HEK293 (cell line): ENCODE measurements at regions not wholly inside any gene's neighbourhood (a gene's known extent, or its start where the extent isn't known, plus 50 kb on each side); places are given as distances from the start of the nearest gene placed in this dataset.

Experiments used
- CTCF ChIA-PET: fragments of 350-600 bp; formaldehyde crosslinking; extraction: SDS; loops from one replicate; lab custom pipeline; 2021; ENCODE audit warnings: antibody characterized with exemption; lab: Yijun Ruan, JAX
- POLR2A ChIA-PET: fragments of 300-600 bp; formaldehyde crosslinking; extraction: SDS; loops from one replicate; lab custom pipeline; 2020; ENCODE audit warnings: antibody characterized with exemption, inconsistent platforms; lab: Yijun Ruan, JAX
- H3K27ac ChIP-seq: fragments of 200-500 bp; sonication (Bioruptor generic); 2 replicates; pipeline ENCODE4 v1.5.1; 2014; ENCODE audit warnings: low read depth, low read length, control low read depth, inconsistent platforms; ENCODE audit errors: extremely low read depth
- H3K36me3 ChIP-seq, 2 experiments: fragments of 200-500 bp in 1 of 2; sonication (Bioruptor generic) in 1 of 2; 1 replicate in 1 of 2; 2 replicates in 1 of 2; pipeline ENCODE4 v1.5.1; 2014 to 2017; ENCODE audit warnings: inconsistent platforms in 2 of 2, low read length in 2 of 2; ENCODE audit not compliant: control insufficient read depth in 2 of 2, insufficient read depth in 1 of 2
- H3K4me1 ChIP-seq: fragments of 200-500 bp; sonication (Bioruptor generic); 2 replicates; pipeline ENCODE4 v1.5.1; 2014; ENCODE audit warnings: mild to moderate bottlenecking, low read length, inconsistent platforms; ENCODE audit not compliant: control insufficient read depth, insufficient read depth
- H3K4me3 ChIP-seq: 2 replicates; pipeline ENCODE4 v1.5.1; 2011; ENCODE audit warnings: low read depth, mild to moderate bottlenecking, control low read depth, low read length, moderate library complexity
- H3K9me3 ChIP-seq: fragments of 200-500 bp; sonication (Bioruptor generic); 2 replicates; pipeline ENCODE4 v1.5.1; 2014; ENCODE audit warnings: low read depth, low read length, inconsistent platforms; ENCODE audit not compliant: control insufficient read depth, insufficient read depth
- GLI4 ChIP-seq: fragments of 450-650 bp; formaldehyde crosslinking; IDR thresholded peaks from 2 replicates; pipeline ENCODE4 v1.5.1; 2016; ENCODE audit warnings: missing biosample characterization, missing genetic modification characterization
- GLIS1 ChIP-seq: fragments of 450-650 bp; formaldehyde crosslinking; IDR thresholded peaks from 2 replicates; pipeline ENCODE4 v1.5.1; 2016; ENCODE audit warnings: missing biosample characterization, missing genetic modification characterization
- KLF10 ChIP-seq: fragments of 450-650 bp; IDR thresholded peaks from 2 replicates; pipeline ENCODE4 v1.5.1; 2018; ENCODE audit warnings: missing biosample characterization, mild to moderate bottlenecking, missing genetic modification characterization
- KLF7 ChIP-seq: fragments of 450-650 bp; formaldehyde crosslinking; IDR thresholded peaks from 2 replicates; pipeline ENCODE4 v1.5.1; 2016; ENCODE audit warnings: missing biosample characterization, missing genetic modification characterization, borderline replicate concordance
- MZF1 ChIP-seq: fragments of 450-650 bp; formaldehyde crosslinking; IDR thresholded peaks from 2 replicates; pipeline ENCODE4 v1.5.1; 2017; ENCODE audit warnings: missing biosample characterization, missing genetic modification characterization, borderline replicate concordance
- SALL2 ChIP-seq: fragments of 450-650 bp; formaldehyde crosslinking; IDR thresholded peaks from 2 replicates; pipeline ENCODE4 v1.5.0; 2017; ENCODE audit warnings: missing biosample characterization, mild to moderate bottlenecking, missing genetic modification characterization, borderline replicate concordance
- SP3 ChIP-seq: fragments of 450-650 bp; formaldehyde crosslinking; IDR thresholded peaks from 2 replicates; pipeline ENCODE4 v1.5.1; 2016; ENCODE audit warnings: missing biosample characterization, missing genetic modification characterization
- TSHZ1 ChIP-seq: fragments of 450-650 bp; formaldehyde crosslinking; IDR thresholded peaks from 2 replicates; pipeline ENCODE4 v1.5.1; 2016; ENCODE audit warnings: missing biosample characterization, missing genetic modification characterization, borderline replicate concordance
- ZBTB21 ChIP-seq: fragments of 450-650 bp; formaldehyde crosslinking; IDR thresholded peaks from 2 replicates; pipeline ENCODE4 v1.5.1; 2017; ENCODE audit warnings: missing biosample characterization, missing genetic modification characterization
- ZBTB6 ChIP-seq: fragments of 450-650 bp; formaldehyde crosslinking; IDR thresholded peaks from 2 replicates; pipeline ENCODE4 v1.5.1; 2017; ENCODE audit warnings: missing biosample characterization, missing genetic modification characterization
- ZNF148 ChIP-seq: fragments of 450-650 bp; formaldehyde crosslinking; IDR thresholded peaks from 2 replicates; pipeline ENCODE4 v1.5.0; 2017; ENCODE audit warnings: missing biosample characterization, missing genetic modification characterization, borderline replicate concordance
- ZNF362 ChIP-seq: fragments of 450-650 bp; formaldehyde crosslinking; IDR thresholded peaks from 2 replicates; pipeline ENCODE4 v1.5.1; 2016; ENCODE audit warnings: missing biosample characterization, missing genetic modification characterization
- ZNF391 ChIP-seq: fragments of 450-650 bp; formaldehyde crosslinking; IDR thresholded peaks from 2 replicates; pipeline ENCODE4 v1.5.1; 2016; ENCODE audit warnings: low read depth, missing biosample characterization, missing genetic modification characterization, borderline replicate concordance
- ZNF433 ChIP-seq: fragments of 450-650 bp; formaldehyde crosslinking; IDR thresholded peaks from 2 replicates; pipeline ENCODE4 v1.5.1; 2016; ENCODE audit warnings: missing biosample characterization, missing genetic modification characterization, low read depth
- ZNF510 ChIP-seq: fragments of 450-650 bp; formaldehyde crosslinking; IDR thresholded peaks from 2 replicates; pipeline ENCODE4 v1.5.1; 2018; ENCODE audit warnings: mild to moderate bottlenecking, missing genetic modification characterization, missing biosample characterization; ENCODE audit not compliant: insufficient replicate concordance
- ZNF521 ChIP-seq: fragments of 450-650 bp; formaldehyde crosslinking; IDR thresholded peaks from 2 replicates; pipeline ENCODE4 v1.5.1; 2017; ENCODE audit warnings: missing biosample characterization, mild to moderate bottlenecking, missing genetic modification characterization
- ZNF549 ChIP-seq: fragments of 450-650 bp; IDR thresholded peaks from 2 replicates; pipeline ENCODE4 v1.5.1; 2018; ENCODE audit warnings: missing biosample characterization, missing genetic modification characterization, mild to moderate bottlenecking, inconsistent platforms, moderate library complexity
- ZNF555 ChIP-seq: fragments of 450-650 bp; formaldehyde crosslinking; conservative IDR thresholded peaks from 2 replicates; pipeline ENCODE4 v1.5.1; 2017; ENCODE audit warnings: missing biosample characterization, mild to moderate bottlenecking, missing genetic modification characterization, inconsistent platforms
- ZNF560 ChIP-seq: fragments of 450-650 bp; formaldehyde crosslinking; IDR thresholded peaks from 2 replicates; pipeline ENCODE4 v1.5.1; 2017; ENCODE audit warnings: missing biosample characterization, missing genetic modification characterization, borderline replicate concordance
- ZNF777 ChIP-seq: fragments of 450-650 bp; formaldehyde crosslinking; IDR thresholded peaks from 2 replicates; pipeline ENCODE4 v1.5.1; 2017; ENCODE audit warnings: missing biosample characterization, missing genetic modification characterization, borderline replicate concordance
- ZNF837 ChIP-seq: fragments of 450-650 bp; formaldehyde crosslinking; IDR thresholded peaks from 2 replicates; pipeline ENCODE4 v1.5.1; 2016; ENCODE audit warnings: missing biosample characterization, missing genetic modification characterization

GRCh38 chr13:53863520-53863919 lies 834.9 kb downstream of the OLFM4 start (continued):
- no peak for TF ChIP-seq ZNF560
- TF ChIP-seq KLF7 (tag by site-specific recombination), result no peak
- TF ChIP-seq TSHZ1 (tag by site-specific recombination), result no peak

GRCh38 chr13:53873558-53873957 lies 844.9 kb downstream of the OLFM4 start:
- Histone ChIP-seq H3K4me3 (no peak overlapping the region), H3K9me3 (no peaks in the 10 kb centered on the region), H3K27ac (no peak overlapping the region), H3K36me3 (no peaks in the 10 kb centered on the region), H3K4me1 (no peaks in the 10 kb centered on the region)
- TF ChIP-seq ZNF433 (no peak), ZNF777 (tag by site-specific recombination) (no peak), MZF1 (no peak), SALL2 (no peak), ZNF521 (tag by site-specific recombination) (no peak)
- CTCF ChIA-PET, result no interaction called here
- POLR2A ChIA-PET, result no interaction called here

GRCh38 chr13:53878861-53879260 lies 850.2 kb downstream of the OLFM4 start:
- CTCF ChIA-PET, result no interaction called here
- TF ChIP-seq ZNF362 (tag by site-specific recombination) (no peak), MZF1 (no peak)
- POLR2A ChIA-PET, result no interaction called here
- Histone ChIP-seq H3K27ac (no peak overlapping the region), H3K4me3 (no peak overlapping the region), H3K4me1 (no peaks in the 10 kb centered on the region), H3K36me3 (no peaks in the 10 kb centered on the region), H3K9me3 (no peaks in the 10 kb centered on the region)

GRCh38 chr13:53885997-53886396 lies 857.4 kb downstream of the OLFM4 start:
- CTCF ChIA-PET, result no interaction called here
- POLR2A ChIA-PET, result no interaction called here
- TF ChIP-seq ZNF555 (no peak), ZNF391 (tag by site-specific recombination) (no peak), SP3 (no peak), GLI4 (no peak), KLF10 (tag by site-specific recombination) (no peak), ZNF148 (tag by site-specific recombination) (no peak), ZBTB21 (tag by site-specific recombination) (no peak), ZNF837 (tag by site-specific recombination) (no peak), ZNF510 (no peak), ZBTB6 (tag by site-specific recombination) (no peak), GLIS1 (tag by site-specific recombination) (no peak), ZNF549 (tag by site-specific recombination) (no peak)

More at GRCh38 chr13:53885997-53886396, 857.4 kb downstream of the OLFM4 start:
- Histone ChIP-seq H3K36me3 (no peaks in the 10 kb centered on the region), H3K9me3 (no peaks in the 10 kb centered on the region), H3K4me3 (no peak overlapping the region), H3K4me1 (no peaks in the 10 kb centered on the region), H3K27ac (no peak overlapping the region)
